ENCODE measurements at regions not wholly inside any gene's neighbourhood (a gene's known extent, or its start where the extent isn't known, plus 50 kb on each side); places are given as distances from the start of the nearest gene placed in this dataset.

- Histone ChIP-seq H3K27me3 (ENCODE audit: control insufficient read depth, insufficient read depth, low read length) (peaks cover 3% of the 10 kb centered on the region), H2AFZ (ENCODE audit: low read length) (no peak overlapping the region), H3K4me1 (ENCODE audit: control insufficient read depth, extremely low read depth, insufficient read depth, low read length) (peaks cover 15% of the 10 kb centered on the region), H3K4me2 (ENCODE audit: extremely low read depth, insufficient read depth, low read length) (no peak overlapping the region), H3K4me3 (replicated peaks in 1 of 4; ENCODE audit: control extremely low read depth in 1 of 4, insufficient read depth in 1 of 4, low read depth in 3 of 4, low read length in 4 of 4) (no peak overlapping the region), H3K9ac (ENCODE audit: insufficient read depth, low read length) (no peak overlapping the region), H3K79me2 (ENCODE audit: control insufficient read depth, insufficient read depth, low read length) (no peaks in the 10 kb centered on the region), H3K36me3 (ENCODE audit: control insufficient read depth, insufficient read depth, low read length) (no peaks in the 10 kb centered on the region), H3K9me3 (ENCODE audit: control insufficient read depth, insufficient read depth, low read depth, low read length) (no peaks in the 10 kb centered on the region), H4K20me1 (ENCODE audit: control insufficient read depth, extremely low read depth, insufficient read depth, low read length) (no peaks in the 10 kb centered on the region), H3K27ac (ENCODE audit: insufficient read depth, low read length) (no peak overlapping the region)
- no peak for DNase-seq (ENCODE audit: low read depth in 2 of 2)
- TF ChIP-seq EZH2 (IDR thresholded peaks at IDR 0.05; ENCODE audit: low read length, missing control alignments) (no peak), CTCF (conservative IDR thresholded peaks at IDR 0.05 in 1 of 2, IDR thresholded peaks at IDR 0.05 in 1 of 2; ENCODE audit: low read depth in 1 of 2, low read length in 2 of 2) (no peak)
Measured at GRCh38 chr7:50834031-50834535, 51.4 kb upstream of the GRB10 start.

GRCh38 chr7:50832744-50833143 is 50.0 kb upstream of the GRB10 start:
- H3K4me2 ChIP-seq (ENCODE audit: extremely low read depth, insufficient read depth, low read length) = peak overlapping the region; percentile 23
- no peaks in the 10 kb centered on the region for H3K79me2 ChIP-seq (ENCODE audit: control insufficient read depth, insufficient read depth, low read length)
- no peaks in the 10 kb centered on the region for H3K9me3 ChIP-seq (ENCODE audit: control insufficient read depth, insufficient read depth, low read depth, low read length)
- H3K4me1 ChIP-seq (ENCODE audit: control insufficient read depth, extremely low read depth, insufficient read depth, low read length) = peaks cover 10% of the 10 kb centered on the region
- TF ChIP-seq EZH2 (IDR thresholded peaks at IDR 0.05; ENCODE audit: low read length, missing control alignments) (no peak), CTCF (conservative IDR thresholded peaks at IDR 0.05 in 1 of 2, IDR thresholded peaks at IDR 0.05 in 1 of 2; ENCODE audit: low read depth in 1 of 2, low read length in 2 of 2) (no peak)
- H3K4me3 ChIP-seq (replicated peaks in 1 of 4; ENCODE audit: control extremely low read depth in 1 of 4, insufficient read depth in 1 of 4, low read depth in 3 of 4, low read length in 4 of 4) = no peak overlapping the region
- DNase-seq (ENCODE audit: low read depth in 2 of 2) = peak; percentile 57 to 96
- peaks cover 3% of the 10 kb centered on the region for H3K27me3 ChIP-seq (ENCODE audit: control insufficient read depth, insufficient read depth, low read length)
- H2AFZ ChIP-seq (ENCODE audit: low read length) = no peak overlapping the region
- H4K20me1 ChIP-seq (ENCODE audit: control insufficient read depth, extremely low read depth, insufficient read depth, low read length) = no peaks in the 10 kb centered on the region
- no peak overlapping the region for H3K27ac ChIP-seq (ENCODE audit: insufficient read depth, low read length)
- H3K36me3 ChIP-seq (ENCODE audit: control insufficient read depth, insufficient read depth, low read length) = no peaks in the 10 kb centered on the region
- H3K9ac ChIP-seq (ENCODE audit: insufficient read depth, low read length) = no peak overlapping the region

All from fibroblast of lung (primary cell).